ENCODE measurements at regions not wholly inside any gene's neighbourhood (a gene's known extent, or its start where the extent isn't known, plus 50 kb on each side); places are given as distances from the start of the nearest gene placed in this dataset.
A peak's percentile ranks its signal among the peaks of the same experiment; 100 is the strongest.
"Not testable (repeated sequence)": the region's sequence is repeated elsewhere in the genome, so short reads cannot be mapped to it uniquely, and the experiment has no call there.

GRCh38 chr13:30520571-30520970 is 54.8 kb upstream of the HMGB1 start:
- peak; percentile 17 for DNase-seq (ENCODE audit: low read depth)

GRCh38 chr13:30523211-30523610 is 57.5 kb upstream of the HMGB1 start:
- DNase-seq (ENCODE audit: low read depth): no peak

- DNase-seq (ENCODE audit: low read depth): not testable (repeated sequence)
Measured at GRCh38 chr13:30523817-30524216, 58.1 kb upstream of the HMGB1 start.

- not testable (repeated sequence) for DNase-seq (ENCODE audit: low read depth)
Measured at GRCh38 chr13:30525212-30525611, 59.5 kb upstream of the HMGB1 start.

- DNase-seq (ENCODE audit: low read depth): peak; percentile 26
Measured at GRCh38 chr13:30526612-30527495, 61.1 kb upstream of the HMGB1 start.

- peak; percentile 6 for DNase-seq (ENCODE audit: low read depth)
Measured at GRCh38 chr13:30529085-30529834, 63.5 kb upstream of the HMGB1 start.

GRCh38 chr13:30535046-30535445 is 69.3 kb upstream of the HMGB1 start:
- no peak for DNase-seq (ENCODE audit: low read depth)

- no peak for DNase-seq (ENCODE audit: low read depth)
Measured at GRCh38 chr13:30545320-30545719, 72.4 kb upstream of the USPL1 start.

- not testable (repeated sequence) for DNase-seq (ENCODE audit: low read depth)
Measured at GRCh38 chr13:30548046-30548445, 69.7 kb upstream of the USPL1 start.

- DNase-seq (ENCODE audit: low read depth): peak; percentile 48
Measured at GRCh38 chr13:30551189-30551588, 66.5 kb upstream of the USPL1 start.

- no peak for DNase-seq (ENCODE audit: low read depth)
Measured at GRCh38 chr13:30552567-30552966, 65.2 kb upstream of the USPL1 start.

- no peak for DNase-seq (ENCODE audit: low read depth)
Measured at GRCh38 chr13:30559274-30559673, 58.4 kb upstream of the USPL1 start.

GRCh38 chr13:30560212-30560611 is 57.5 kb upstream of the USPL1 start:
- DNase-seq (ENCODE audit: low read depth): no peak

- DNase-seq (ENCODE audit: low read depth): no peak
Measured at GRCh38 chr13:30561511-30561910, 56.2 kb upstream of the USPL1 start.

- no peak for DNase-seq (ENCODE audit: low read depth)
Measured at GRCh38 chr13:30564489-30564888, 53.2 kb upstream of the USPL1 start.

- peak; percentile 13 for DNase-seq (ENCODE audit: low read depth)
Measured at GRCh38 chr13:30565658-30566057, 52.1 kb upstream of the USPL1 start.

- no peak for DNase-seq (ENCODE audit: low read depth)
Measured at GRCh38 chr13:30567072-30567471, 50.6 kb upstream of the USPL1 start.
